Hepatocyte (in vitro differentiated cells): ENCODE measurements at regions not wholly inside any gene's neighbourhood (a gene's known extent, or its start where the extent isn't known, plus 50 kb on each side); places are given as distances from the start of the nearest gene placed in this dataset.
"Not testable (repeated sequence)": the region's sequence is repeated elsewhere in the genome, so short reads cannot be mapped to it uniquely, and the experiment has no call there.

Source experiments
- DNase-seq: peaks from one replicate; pipeline ENCODE4 v3.0.0-alpha.2; 2016; ENCODE audit warnings: low spot score
- H2AFZ ChIP-seq: fragments of 200-600 bp; sonication (generic); 2 replicates; pipeline ENCODE4 v1.6.0; 2016; ENCODE audit warnings: antibody characterized with exemption, mild to moderate bottlenecking
- H3K27ac ChIP-seq: fragments of 200-600 bp; sonication (generic); 2 replicates; pipeline ENCODE4 v1.5.1; 2016; ENCODE audit warnings: mild to moderate bottlenecking
- H3K27me3 ChIP-seq: fragments of 200-600 bp; sonication (generic); 2 replicates; pipeline ENCODE4 v1.6.1; 2016
- H3K36me3 ChIP-seq: fragments of 200-600 bp; sonication (generic); replicated peaks from 2 replicates; pipeline ENCODE4 v1.5.1; 2016; ENCODE audit warnings: low read depth; ENCODE audit not compliant: insufficient read depth
- H3K4me1 ChIP-seq: fragments of 200-600 bp; sonication (generic); 2 replicates; pipeline ENCODE4 v1.5.1; 2016; ENCODE audit warnings: mild to moderate bottlenecking, moderate library complexity; ENCODE audit not compliant: insufficient read depth
- H3K4me2 ChIP-seq: fragments of 200-600 bp; sonication (generic); 2 replicates; pipeline ENCODE4 v1.6.0; 2016
- H3K4me3 ChIP-seq: fragments of 200-600 bp; sonication (generic); 2 replicates; pipeline ENCODE4 v1.5.1; 2016; ENCODE audit warnings: mild to moderate bottlenecking
- H3K79me2 ChIP-seq: fragments of 200-600 bp; sonication (generic); 2 replicates; pipeline ENCODE4 v1.6.0; 2017; ENCODE audit warnings: mild to moderate bottlenecking
- H3K9me2 ChIP-seq: fragments of 200-600 bp; sonication (generic); replicated peaks from 2 replicates; pipeline ENCODE4 v1.6.0; 2017; ENCODE audit warnings: mild to moderate bottlenecking; ENCODE audit not compliant: insufficient read depth
- H3K9me3 ChIP-seq: fragments of 200-600 bp; sonication (generic); 2 replicates; pipeline ENCODE4 v1.5.1; 2016; ENCODE audit warnings: low read depth, mild to moderate bottlenecking
- H4K20me1 ChIP-seq: fragments of 200-600 bp; sonication (generic); 2 replicates; pipeline ENCODE4 v1.6.0; 2016; ENCODE audit warnings: mild to moderate bottlenecking; ENCODE audit not compliant: insufficient read depth, poor library complexity, severe bottlenecking
- EZH2 ChIP-seq: fragments of 200-600 bp; sonication (generic); IDR thresholded peaks from 2 replicates; pipeline ENCODE4 v1.6.1; 2016; ENCODE audit warnings: antibody characterized with exemption, mild to moderate bottlenecking, borderline replicate concordance
- EZH2phosphoT487 ChIP-seq: fragments of 200-600 bp; sonication (generic); IDR thresholded peaks from one replicate; pipeline ENCODE4 v1.6.1; 2018; ENCODE audit warnings: antibody characterized with exemption, mild to moderate bottlenecking, low read depth, moderate library complexity; ENCODE audit not compliant: unreplicated experiment, severe bottlenecking
- WGBS: methylation state at CpG from one replicate; pipeline ENCODE4 v1.1.6; 2016; ENCODE audit warnings: low lambda C conversion rate; ENCODE audit errors: missing lambda C conversion rate; 5-methylcytosine and 5-hydroxymethylcytosine counted together
- TF ChIP-seq, protein P1 (sequence below): fragments of 200-600 bp; sonication (generic); IDR thresholded peaks from 2 replicates; pipeline ENCODE4 v1.5.1; 2016; ENCODE audit warnings: antibody characterized with exemption, mild to moderate bottlenecking; ENCODE audit not compliant: poor library complexity

DNA sequence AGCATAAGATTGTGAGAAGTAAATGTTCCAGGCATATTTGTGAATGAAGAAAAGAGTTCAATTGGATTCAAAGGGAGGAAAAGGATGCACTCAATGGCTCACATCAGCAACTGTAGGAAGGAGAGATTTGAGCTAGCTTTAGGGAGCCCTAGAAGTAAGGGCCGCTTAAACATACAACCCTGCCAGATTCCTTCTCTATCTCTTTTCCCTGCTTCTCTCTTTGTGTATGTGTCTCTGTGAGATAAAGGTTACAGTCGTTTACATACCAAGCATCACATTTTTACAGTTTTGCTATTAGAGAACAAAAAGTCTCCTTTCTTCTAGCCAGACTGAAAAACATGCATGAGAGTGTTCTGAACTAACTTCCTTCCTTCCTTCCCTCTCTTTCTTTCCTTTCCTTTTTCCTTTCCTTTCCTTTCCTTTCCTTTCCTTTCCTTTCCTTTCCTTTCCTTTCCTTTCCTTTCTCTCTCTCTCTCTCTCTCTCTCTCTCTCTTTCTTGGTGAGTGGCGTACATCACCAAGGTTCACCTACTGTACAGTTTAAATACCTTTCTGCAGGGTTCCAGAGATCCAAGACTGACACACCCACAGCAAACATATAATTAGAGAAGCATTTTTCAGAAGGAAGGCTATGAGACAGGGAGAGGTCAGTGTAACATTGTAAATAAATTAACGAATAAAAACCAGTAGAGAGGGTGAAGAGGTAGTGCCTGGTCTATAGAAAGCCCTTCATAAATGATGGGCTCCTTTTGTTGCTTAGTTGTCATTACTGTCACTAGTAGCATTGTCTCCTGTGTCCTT lies 240.4 kb downstream of the ARL4A start:
- Histone ChIP-seq H3K4me2 (peak overlapping the region; percentile 29), H3K9me2 (no peaks in the 10 kb centered on the region), H3K79me2 (no peaks in the 10 kb centered on the region), H2AFZ (no peak overlapping the region), H3K9me3 (no peaks in the 10 kb centered on the region), H3K4me3 (no peak overlapping the region), H3K36me3 (no peaks in the 10 kb centered on the region), H3K27me3 (no peaks in the 10 kb centered on the region), H3K4me1 (peaks cover 27% of the 10 kb centered on the region), H4K20me1 (no peaks in the 10 kb centered on the region), H3K27ac (peak overlapping the region; percentile 28)
- WGBS: 62% methylated on average over 4 of the region's 4 CpGs
- TF ChIP-seq EZH2phosphoT487 (no peak), EZH2 (no peak)
- TF ChIP-seq, protein P1, sequence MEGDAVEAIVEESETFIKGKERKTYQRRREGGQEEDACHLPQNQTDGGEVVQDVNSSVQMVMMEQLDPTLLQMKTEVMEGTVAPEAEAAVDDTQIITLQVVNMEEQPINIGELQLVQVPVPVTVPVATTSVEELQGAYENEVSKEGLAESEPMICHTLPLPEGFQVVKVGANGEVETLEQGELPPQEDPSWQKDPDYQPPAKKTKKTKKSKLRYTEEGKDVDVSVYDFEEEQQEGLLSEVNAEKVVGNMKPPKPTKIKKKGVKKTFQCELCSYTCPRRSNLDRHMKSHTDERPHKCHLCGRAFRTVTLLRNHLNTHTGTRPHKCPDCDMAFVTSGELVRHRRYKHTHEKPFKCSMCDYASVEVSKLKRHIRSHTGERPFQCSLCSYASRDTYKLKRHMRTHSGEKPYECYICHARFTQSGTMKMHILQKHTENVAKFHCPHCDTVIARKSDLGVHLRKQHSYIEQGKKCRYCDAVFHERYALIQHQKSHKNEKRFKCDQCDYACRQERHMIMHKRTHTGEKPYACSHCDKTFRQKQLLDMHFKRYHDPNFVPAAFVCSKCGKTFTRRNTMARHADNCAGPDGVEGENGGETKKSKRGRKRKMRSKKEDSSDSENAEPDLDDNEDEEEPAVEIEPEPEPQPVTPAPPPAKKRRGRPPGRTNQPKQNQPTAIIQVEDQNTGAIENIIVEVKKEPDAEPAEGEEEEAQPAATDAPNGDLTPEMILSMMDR: no peak
- no peak for DNase-seq

DNA sequence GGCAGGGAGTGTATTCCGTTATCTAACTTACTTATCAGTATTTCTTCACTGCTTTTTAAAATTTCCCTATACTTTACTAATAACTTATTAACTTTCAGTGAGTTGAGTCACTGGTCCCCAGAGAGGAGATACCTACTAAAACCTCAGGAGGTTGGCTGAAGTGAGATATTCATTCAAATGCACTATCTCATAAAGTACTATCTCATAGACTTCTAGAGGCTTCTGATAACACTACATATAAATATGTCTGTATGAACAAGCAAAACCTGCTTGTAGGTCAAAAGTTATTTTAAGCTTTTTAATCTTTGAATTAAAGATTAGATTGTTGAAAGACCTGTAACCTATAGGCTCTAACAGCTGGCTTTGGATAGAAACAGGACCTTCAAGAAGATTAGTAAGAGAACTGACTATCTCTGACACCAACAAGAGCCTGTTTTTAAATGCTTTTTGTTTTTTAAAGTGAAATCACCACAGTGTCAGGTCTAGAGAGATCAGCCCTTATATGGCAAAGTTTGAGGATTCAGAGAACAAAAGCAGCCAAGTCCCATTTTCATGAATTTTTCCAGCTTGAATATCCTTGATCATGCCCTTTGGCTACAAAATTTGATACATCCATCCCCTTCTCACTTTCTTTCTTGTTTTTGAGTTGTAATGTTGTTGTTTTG lies 242.2 kb downstream of the ARL4A start:
- H3K27ac ChIP-seq: peak overlapping the region; percentile 5
- H3K4me1 ChIP-seq: peaks cover 27% of the 10 kb centered on the region
- no peaks in the 10 kb centered on the region for H3K27me3 ChIP-seq
- WGBS: 72% methylated on average over 1 of the region's 1 CpG
- H4K20me1 ChIP-seq: no peaks in the 10 kb centered on the region
- H3K4me2 ChIP-seq: peak overlapping the region; percentile 16
- peak; percentile 19 for DNase-seq
- no peaks in the 10 kb centered on the region for H3K9me3 ChIP-seq
- no peak overlapping the region for H2AFZ ChIP-seq
- H3K9me2 ChIP-seq: no peaks in the 10 kb centered on the region
- TF ChIP-seq EZH2 (no peak), EZH2phosphoT487 (no peak)
- TF ChIP-seq, protein P1: no peak
- H3K36me3 ChIP-seq: no peaks in the 10 kb centered on the region
- no peak overlapping the region for H3K4me3 ChIP-seq
- no peaks in the 10 kb centered on the region for H3K79me2 ChIP-seq

DNA sequence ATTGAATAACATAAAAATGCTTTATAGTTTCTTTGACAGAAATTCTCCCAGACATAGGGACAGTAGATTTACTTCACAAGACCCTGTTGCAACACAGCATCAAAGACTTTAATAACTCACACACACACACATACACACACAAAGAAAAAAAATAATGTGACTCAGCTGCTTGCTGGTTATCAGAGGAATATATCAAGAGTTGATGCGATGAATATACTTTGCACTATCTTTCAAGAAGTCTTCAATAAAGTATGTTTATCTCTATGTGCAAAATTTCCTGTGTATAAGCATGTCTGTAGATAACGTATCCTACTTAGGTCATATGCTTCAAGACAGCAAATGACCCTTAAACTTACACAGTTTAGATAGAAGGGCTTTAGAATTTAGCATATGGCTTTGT lies 243.1 kb downstream of the ARL4A start:
- H3K79me2 ChIP-seq: no peaks in the 10 kb centered on the region
- DNase-seq: no peak
- H3K9me3 ChIP-seq: no peaks in the 10 kb centered on the region
- H3K4me2 ChIP-seq: no peak overlapping the region
- peaks cover 27% of the 10 kb centered on the region for H3K4me1 ChIP-seq
- TF ChIP-seq EZH2phosphoT487: no peak
- no peak for TF ChIP-seq EZH2
- TF ChIP-seq, protein P1: no peak
- H3K9me2 ChIP-seq: no peaks in the 10 kb centered on the region
- 67% methylated on average over 2 of the region's 2 CpGs for WGBS
- H3K36me3 ChIP-seq: no peaks in the 10 kb centered on the region
- no peak overlapping the region for H2AFZ ChIP-seq
- H3K4me3 ChIP-seq: no peak overlapping the region
- H3K27me3 ChIP-seq: no peaks in the 10 kb centered on the region
- H3K27ac ChIP-seq: peak overlapping the region; percentile 5
- H4K20me1 ChIP-seq: no peaks in the 10 kb centered on the region

DNA sequence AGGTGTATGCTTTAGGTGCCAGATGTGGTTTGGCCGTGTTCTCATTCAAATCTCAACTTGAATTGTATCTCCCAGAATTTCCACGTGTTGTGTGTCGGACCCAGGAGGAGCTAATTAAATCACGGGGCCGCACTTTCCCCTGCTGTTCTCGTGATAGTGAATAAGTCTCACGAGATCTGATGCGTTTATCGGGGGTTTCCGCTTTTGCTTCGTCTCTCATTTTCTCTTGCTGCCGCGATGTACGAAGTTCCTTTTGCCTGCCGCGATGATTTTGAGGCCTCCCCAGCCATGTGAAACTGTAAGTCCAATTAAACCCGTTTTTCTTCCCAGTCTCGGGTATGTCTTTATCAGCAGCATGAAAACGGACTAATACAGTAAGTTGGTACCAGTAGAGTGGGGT lies 244.0 kb downstream of the ARL4A start:
- H2AFZ ChIP-seq, H3K9me2 ChIP-seq, H3K4me2 ChIP-seq, H3K9me3 ChIP-seq, H3K27ac ChIP-seq, H3K79me2 ChIP-seq, H3K4me3 ChIP-seq, H4K20me1 ChIP-seq, H3K36me3 ChIP-seq, DNase-seq, H3K27me3 ChIP-seq: not testable (repeated sequence)
- H3K4me1 ChIP-seq: peaks cover 27% of the 10 kb centered on the region
- WGBS: 97% methylated on average over 19 of the region's 19 CpGs
